ENCODE measurements at regions not wholly inside any gene's neighbourhood (a gene's known extent, or its start where the extent isn't known, plus 50 kb on each side); places are given as distances from the start of the nearest gene placed in this dataset.

GRCh38 chr10:121338206-121338980 lies 259.9 kb downstream of the FGFR2 start:
- Histone ChIP-seq H3K4me3 (ENCODE audit: insufficient read depth, low read depth, low read length) (no peak overlapping the region), H3K27me3 (ENCODE audit: control insufficient read depth, insufficient read depth, low read length) (no peaks in the 10 kb centered on the region), H3K36me3 (replicated peaks; ENCODE audit: control insufficient read depth, insufficient read depth, low read length) (no peaks in the 10 kb centered on the region)
- no peak for DNase-seq

GRCh38 chr10:121339114-121339513 lies 259.1 kb downstream of the FGFR2 start:
- no peak for DNase-seq
- Histone ChIP-seq H3K4me3 (ENCODE audit: insufficient read depth, low read depth, low read length) (no peak overlapping the region), H3K36me3 (replicated peaks; ENCODE audit: control insufficient read depth, insufficient read depth, low read length) (no peaks in the 10 kb centered on the region), H3K27me3 (ENCODE audit: control insufficient read depth, insufficient read depth, low read length) (no peaks in the 10 kb centered on the region)

- no peak overlapping the region for H3K4me3 ChIP-seq (ENCODE audit: insufficient read depth, low read depth, low read length)
- no peaks in the 10 kb centered on the region for H3K36me3 ChIP-seq (replicated peaks; ENCODE audit: control insufficient read depth, insufficient read depth, low read length)
- H3K27me3 ChIP-seq (ENCODE audit: control insufficient read depth, insufficient read depth, low read length): no peaks in the 10 kb centered on the region
- DNase-seq: peak; percentile 34
Observed at GRCh38 chr10:121340271-121340831, 257.9 kb downstream of the FGFR2 start.

GRCh38 chr10:121351540-121351939 lies 246.7 kb downstream of the FGFR2 start:
- H3K27me3 ChIP-seq (ENCODE audit: control insufficient read depth, insufficient read depth, low read length): no peaks in the 10 kb centered on the region
- no peaks in the 10 kb centered on the region for H3K36me3 ChIP-seq (replicated peaks; ENCODE audit: control insufficient read depth, insufficient read depth, low read length)
- no peak for DNase-seq
- no peak overlapping the region for H3K4me3 ChIP-seq (ENCODE audit: insufficient read depth, low read depth, low read length)

- Histone ChIP-seq H3K4me3 (ENCODE audit: insufficient read depth, low read depth, low read length) (no peak overlapping the region), H3K27me3 (ENCODE audit: control insufficient read depth, insufficient read depth, low read length) (no peaks in the 10 kb centered on the region), H3K36me3 (replicated peaks; ENCODE audit: control insufficient read depth, insufficient read depth, low read length) (no peaks in the 10 kb centered on the region)
- no peak for DNase-seq
Observed at GRCh38 chr10:121352231-121352855, 245.9 kb downstream of the FGFR2 start.

GRCh38 chr10:121355161-121355560 lies 243.1 kb downstream of the FGFR2 start:
- Histone ChIP-seq H3K4me3 (ENCODE audit: insufficient read depth, low read depth, low read length) (no peak overlapping the region), H3K36me3 (replicated peaks; ENCODE audit: control insufficient read depth, insufficient read depth, low read length) (no peaks in the 10 kb centered on the region), H3K27me3 (ENCODE audit: control insufficient read depth, insufficient read depth, low read length) (no peaks in the 10 kb centered on the region)
- DNase-seq: no peak

GRCh38 chr10:121356183-121356582 lies 242.1 kb downstream of the FGFR2 start:
- no peak for DNase-seq
- H3K4me3 ChIP-seq (ENCODE audit: insufficient read depth, low read depth, low read length): no peak overlapping the region
- no peaks in the 10 kb centered on the region for H3K36me3 ChIP-seq (replicated peaks; ENCODE audit: control insufficient read depth, insufficient read depth, low read length)
- H3K27me3 ChIP-seq (ENCODE audit: control insufficient read depth, insufficient read depth, low read length): no peaks in the 10 kb centered on the region

- Histone ChIP-seq H3K4me3 (ENCODE audit: insufficient read depth, low read depth, low read length) (no peak overlapping the region), H3K27me3 (ENCODE audit: control insufficient read depth, insufficient read depth, low read length) (no peaks in the 10 kb centered on the region), H3K36me3 (replicated peaks; ENCODE audit: control insufficient read depth, insufficient read depth, low read length) (no peaks in the 10 kb centered on the region)
- DNase-seq: no peak
Observed at GRCh38 chr10:121357401-121357800, 240.8 kb downstream of the FGFR2 start.

- no peaks in the 10 kb centered on the region for H3K27me3 ChIP-seq (ENCODE audit: control insufficient read depth, insufficient read depth, low read length)
- H3K36me3 ChIP-seq (replicated peaks; ENCODE audit: control insufficient read depth, insufficient read depth, low read length): no peaks in the 10 kb centered on the region
- no peak for DNase-seq
- H3K4me3 ChIP-seq (ENCODE audit: insufficient read depth, low read depth, low read length): no peak overlapping the region
Observed at GRCh38 chr10:121362026-121362425, 236.2 kb downstream of the FGFR2 start.

GRCh38 chr10:121365566-121365965 lies 232.7 kb downstream of the FGFR2 start:
- DNase-seq: no peak
- Histone ChIP-seq H3K27me3 (ENCODE audit: control insufficient read depth, insufficient read depth, low read length) (no peaks in the 10 kb centered on the region), H3K4me3 (ENCODE audit: insufficient read depth, low read depth, low read length) (no peak overlapping the region), H3K36me3 (replicated peaks; ENCODE audit: control insufficient read depth, insufficient read depth, low read length) (no peaks in the 10 kb centered on the region)

- H3K36me3 ChIP-seq (replicated peaks; ENCODE audit: control insufficient read depth, insufficient read depth, low read length): no peaks in the 10 kb centered on the region
- DNase-seq: no peak
- H3K4me3 ChIP-seq (ENCODE audit: insufficient read depth, low read depth, low read length): no peak overlapping the region
- no peaks in the 10 kb centered on the region for H3K27me3 ChIP-seq (ENCODE audit: control insufficient read depth, insufficient read depth, low read length)
Observed at GRCh38 chr10:121368347-121369025, 229.8 kb downstream of the FGFR2 start.

- H3K27me3 ChIP-seq (ENCODE audit: control insufficient read depth, insufficient read depth, low read length): no peaks in the 10 kb centered on the region
- no peak for DNase-seq
- H3K4me3 ChIP-seq (ENCODE audit: insufficient read depth, low read depth, low read length): no peak overlapping the region
- H3K36me3 ChIP-seq (replicated peaks; ENCODE audit: control insufficient read depth, insufficient read depth, low read length): no peaks in the 10 kb centered on the region
Observed at GRCh38 chr10:121369616-121370015, 228.6 kb downstream of the FGFR2 start.

- Histone ChIP-seq H3K4me3 (ENCODE audit: insufficient read depth, low read depth, low read length) (no peak overlapping the region), H3K27me3 (ENCODE audit: control insufficient read depth, insufficient read depth, low read length) (no peaks in the 10 kb centered on the region)
- no peak for DNase-seq
Observed at GRCh38 chr10:121371836-121372235, 226.4 kb downstream of the FGFR2 start.

GRCh38 chr10:121373411-121373810 lies 224.8 kb downstream of the FGFR2 start:
- Histone ChIP-seq H3K4me3 (ENCODE audit: insufficient read depth, low read depth, low read length) (no peak overlapping the region), H3K27me3 (ENCODE audit: control insufficient read depth, insufficient read depth, low read length) (no peaks in the 10 kb centered on the region), H3K36me3 (replicated peaks; ENCODE audit: control insufficient read depth, insufficient read depth, low read length) (no peaks in the 10 kb centered on the region)
- no peak for DNase-seq

More at GRCh38 chr10:121371836-121372235, 226.4 kb downstream of the FGFR2 start:
- H3K36me3 ChIP-seq (replicated peaks; ENCODE audit: control insufficient read depth, insufficient read depth, low read length): no peaks in the 10 kb centered on the region

- H3K27me3 ChIP-seq (ENCODE audit: control insufficient read depth, insufficient read depth, low read length): no peaks in the 10 kb centered on the region
- H3K4me3 ChIP-seq (ENCODE audit: insufficient read depth, low read depth, low read length): no peak overlapping the region
- no peak for DNase-seq
- H3K36me3 ChIP-seq (replicated peaks; ENCODE audit: control insufficient read depth, insufficient read depth, low read length): no peaks in the 10 kb centered on the region
Observed at GRCh38 chr10:121374121-121374520, 224.1 kb downstream of the FGFR2 start.
